GM12875 (cell line): ENCODE measurements at regions not wholly inside any gene's neighbourhood (a gene's known extent, or its start where the extent isn't known, plus 50 kb on each side); places are given as distances from the start of the nearest gene placed in this dataset.

ENCODE experiments used
- H3K4me3 ChIP-seq: one replicate; pipeline ENCODE4 v1.5.1; 2011; ENCODE audit warnings: low read depth, low read length, control low read depth
- TF ChIP-seq, protein P1 (sequence below): IDR thresholded peaks from 2 replicates; pipeline ENCODE4 v1.5.1; 2011; ENCODE audit warnings: low read depth, mild to moderate bottlenecking, control low read depth, inconsistent platforms, low read length, moderate library complexity, borderline replicate concordance; ENCODE audit not compliant: insufficient read depth

DNA sequence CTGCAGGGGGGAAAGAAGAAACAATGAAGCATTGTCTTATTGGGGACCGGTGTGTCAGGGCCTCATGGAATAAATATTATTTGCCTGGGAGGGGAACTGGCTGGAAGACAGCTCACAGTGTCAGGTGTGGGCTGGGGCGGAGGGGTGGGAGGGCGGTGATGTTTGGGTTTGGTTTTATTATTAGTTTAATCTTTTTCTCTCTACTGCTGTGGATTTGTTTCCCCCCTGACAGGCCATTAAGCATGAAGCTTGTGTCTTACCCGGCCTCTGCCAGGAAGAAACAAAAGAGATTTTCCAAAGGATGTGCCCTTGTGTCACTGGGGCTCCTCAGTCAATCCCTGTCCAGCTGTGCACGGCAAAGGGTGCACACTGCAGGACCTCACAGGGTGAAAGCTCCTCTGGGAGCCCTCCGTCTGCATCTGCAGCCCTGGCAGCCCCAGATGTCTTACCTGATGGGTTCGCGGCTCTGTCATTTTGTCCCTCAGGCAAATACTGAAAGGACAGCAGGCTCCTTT is 203.1 kb upstream of the TMEM45B start:
- TF ChIP-seq, protein P1, sequence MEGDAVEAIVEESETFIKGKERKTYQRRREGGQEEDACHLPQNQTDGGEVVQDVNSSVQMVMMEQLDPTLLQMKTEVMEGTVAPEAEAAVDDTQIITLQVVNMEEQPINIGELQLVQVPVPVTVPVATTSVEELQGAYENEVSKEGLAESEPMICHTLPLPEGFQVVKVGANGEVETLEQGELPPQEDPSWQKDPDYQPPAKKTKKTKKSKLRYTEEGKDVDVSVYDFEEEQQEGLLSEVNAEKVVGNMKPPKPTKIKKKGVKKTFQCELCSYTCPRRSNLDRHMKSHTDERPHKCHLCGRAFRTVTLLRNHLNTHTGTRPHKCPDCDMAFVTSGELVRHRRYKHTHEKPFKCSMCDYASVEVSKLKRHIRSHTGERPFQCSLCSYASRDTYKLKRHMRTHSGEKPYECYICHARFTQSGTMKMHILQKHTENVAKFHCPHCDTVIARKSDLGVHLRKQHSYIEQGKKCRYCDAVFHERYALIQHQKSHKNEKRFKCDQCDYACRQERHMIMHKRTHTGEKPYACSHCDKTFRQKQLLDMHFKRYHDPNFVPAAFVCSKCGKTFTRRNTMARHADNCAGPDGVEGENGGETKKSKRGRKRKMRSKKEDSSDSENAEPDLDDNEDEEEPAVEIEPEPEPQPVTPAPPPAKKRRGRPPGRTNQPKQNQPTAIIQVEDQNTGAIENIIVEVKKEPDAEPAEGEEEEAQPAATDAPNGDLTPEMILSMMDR: no peak

DNA sequence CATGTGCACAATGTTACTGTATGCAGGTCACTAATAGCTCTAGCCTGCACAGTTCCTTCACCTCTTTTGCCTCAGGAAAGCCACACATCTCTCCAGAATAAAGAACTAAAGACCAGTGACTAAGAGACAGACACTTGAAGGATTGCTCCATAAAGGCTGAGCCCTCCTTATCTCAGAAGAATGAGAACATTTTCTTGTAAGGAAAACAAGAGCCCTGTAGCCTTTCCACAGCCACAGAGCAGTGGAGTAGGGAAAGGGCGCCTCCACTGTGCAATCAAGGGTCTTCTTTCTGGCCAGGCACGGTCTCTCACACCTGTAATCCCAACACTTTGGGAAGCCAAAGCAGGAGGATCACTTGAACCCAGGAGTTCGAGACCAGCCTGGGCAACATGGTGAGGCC is 202.6 kb upstream of the TMEM45B start:
- no peak overlapping the region for H3K4me3 ChIP-seq
- TF ChIP-seq, protein P1: no peak

More for the DNA sequence above, 203.1 kb upstream of the TMEM45B start:
- no peak overlapping the region for H3K4me3 ChIP-seq

DNA sequence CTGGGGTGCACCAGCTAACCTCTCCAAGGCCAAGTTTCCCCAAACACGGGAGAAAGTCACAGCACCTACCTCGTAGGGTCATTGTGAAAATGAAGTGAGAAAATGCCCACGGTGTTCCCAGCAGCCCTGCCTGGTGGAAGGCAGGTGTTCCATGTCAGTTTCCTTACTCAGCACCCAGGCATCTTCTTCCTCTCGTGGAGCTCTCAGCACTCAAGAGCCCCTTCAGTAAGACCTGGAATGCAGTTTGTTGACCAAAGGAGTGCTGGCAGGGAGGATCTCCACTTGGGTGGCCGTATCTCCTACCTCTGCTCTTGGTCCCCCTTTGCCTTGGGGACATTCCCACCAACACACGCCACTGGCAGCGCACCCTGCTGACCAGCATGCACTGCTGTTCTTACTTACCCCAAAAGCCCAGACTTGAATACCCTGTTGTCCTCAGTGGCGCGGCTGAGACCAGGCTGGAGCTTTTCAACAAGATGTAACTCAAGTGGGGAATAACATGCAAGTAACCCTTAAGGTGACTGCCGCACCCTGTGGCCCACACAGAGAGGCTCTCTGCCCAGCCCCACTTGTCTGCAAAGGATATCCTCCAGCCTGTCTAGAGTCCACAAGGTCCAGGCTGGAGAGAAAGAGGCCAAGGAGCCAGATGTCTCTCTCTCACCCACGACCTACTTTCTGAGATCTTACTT is 201.2 kb upstream of the TMEM45B start:
- TF ChIP-seq, protein P1: no peak

DNA sequence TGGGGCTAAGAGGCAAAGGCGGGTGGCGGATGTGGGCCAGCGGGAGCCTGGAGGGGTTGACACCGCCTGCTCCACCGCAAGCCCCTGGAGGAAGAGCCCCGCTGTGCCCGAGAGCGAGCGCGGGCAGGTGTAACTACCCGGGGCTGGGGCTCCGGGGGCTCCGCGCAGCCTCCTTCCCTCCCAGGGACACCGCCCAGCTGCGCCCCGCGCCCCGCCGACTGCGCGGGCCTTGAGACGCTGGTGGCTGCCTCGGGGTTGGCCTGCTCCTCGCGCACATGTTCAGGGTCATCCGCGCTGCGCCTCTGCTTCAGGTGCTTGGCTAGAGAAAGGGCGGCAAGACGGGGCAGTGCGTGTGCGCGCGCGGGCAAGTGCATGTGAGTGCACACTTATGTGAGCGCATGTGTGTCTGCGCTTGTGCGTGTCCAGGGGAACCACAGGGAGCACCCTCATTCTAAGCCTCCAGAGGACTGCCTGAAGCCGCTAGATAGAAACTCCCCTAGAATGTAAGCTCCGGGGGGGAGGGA is 197.5 kb upstream of the TMEM45B start:
- H3K4me3 ChIP-seq: no peak overlapping the region
- TF ChIP-seq, protein P1: no peak

More for the DNA sequence above, 201.2 kb upstream of the TMEM45B start:
- H3K4me3 ChIP-seq: no peak overlapping the region

DNA sequence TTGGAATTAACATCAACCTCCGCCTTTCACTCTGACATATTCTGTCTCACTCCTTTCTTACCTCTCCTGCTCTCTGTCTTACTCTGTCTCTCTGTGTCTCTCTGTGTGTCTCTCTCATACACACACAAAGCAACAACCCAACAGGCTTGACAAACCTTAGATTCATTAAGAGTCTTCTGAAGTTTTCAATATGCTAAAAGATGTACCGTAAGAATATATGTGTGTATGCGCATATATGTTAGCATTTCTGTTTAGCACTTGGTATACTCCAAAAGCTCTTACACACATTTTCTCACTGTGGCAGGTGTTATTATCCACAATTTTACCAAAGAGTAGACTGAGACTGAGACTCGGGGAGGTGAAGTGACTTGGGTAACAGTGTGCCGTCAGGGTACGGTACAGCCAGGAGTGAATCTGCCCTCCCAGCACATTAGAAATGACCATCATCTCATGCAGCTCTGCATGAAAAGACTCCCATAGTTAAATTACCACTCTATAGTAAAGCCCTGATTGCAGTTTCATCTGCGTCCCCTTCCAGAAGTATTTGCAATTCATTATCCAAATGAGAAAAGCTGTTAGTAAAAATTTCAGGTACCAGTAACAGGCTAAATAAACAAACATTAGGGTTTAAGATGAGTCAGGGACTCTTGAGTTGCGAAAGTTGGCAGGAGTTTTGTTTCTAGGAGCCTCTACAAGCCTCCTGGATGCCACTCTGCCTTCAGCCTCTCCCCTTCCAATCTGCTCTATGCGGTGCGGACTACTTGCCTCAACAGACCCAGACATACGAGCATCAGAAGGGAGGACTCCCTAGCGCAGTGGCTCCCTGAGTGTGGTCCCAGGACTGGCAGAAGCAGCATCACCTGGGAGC is 195.2 kb upstream of the TMEM45B start:
- TF ChIP-seq, protein P1: no peak
- no peak overlapping the region for H3K4me3 ChIP-seq

DNA sequence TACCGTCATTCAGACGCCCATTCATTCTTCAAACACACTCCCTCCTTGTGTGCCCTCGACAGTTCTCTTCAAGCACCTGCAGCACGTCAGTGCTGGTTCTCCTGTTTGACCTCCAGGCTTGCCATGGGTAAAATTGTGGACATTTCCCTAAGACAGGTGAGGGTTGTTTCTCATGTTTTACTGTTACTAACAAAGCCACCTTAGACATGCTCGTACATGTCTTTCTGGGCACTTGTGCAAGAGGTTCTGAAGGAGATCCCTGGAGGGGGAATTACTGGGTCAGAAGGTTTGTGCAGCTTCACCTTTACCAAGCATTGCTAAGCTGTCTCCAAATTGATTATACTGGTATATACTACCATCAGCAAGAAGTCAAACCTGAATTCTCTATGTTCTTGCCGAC is 189.7 kb upstream of the TMEM45B start:
- H3K4me3 ChIP-seq: no peak overlapping the region
- TF ChIP-seq, protein P1: no peak
